GM19463 (cell line): ENCODE measurements at regions not wholly inside any gene's neighbourhood (a gene's known extent, or its start where the extent isn't known, plus 50 kb on each side); places are given as distances from the start of the nearest gene placed in this dataset.

Experiments used
- ATAC-seq: cut with Tn5 transposase; IDR thresholded peaks from one replicate; pipeline ENCODE4 v1.9.1; 2021; ENCODE audit warnings: mild to moderate bottlenecking, moderate library complexity; ENCODE audit not compliant: unreplicated experiment

GRCh38 chr7:79593866-79594301 lies 140.4 kb upstream of the MAGI2 start:
- no peak for ATAC-seq

GRCh38 chr7:79590916-79591623 lies 137.6 kb upstream of the MAGI2 start:
- no peak for ATAC-seq

- ATAC-seq, result no peak
Observed at GRCh38 chr7:79590391-79590790, 136.9 kb upstream of the MAGI2 start.

GRCh38 chr7:79570903-79571302 lies 117.4 kb upstream of the MAGI2 start:
- no peak for ATAC-seq

GRCh38 chr7:79563821-79564522 lies 110.5 kb upstream of the MAGI2 start:
- no peak for ATAC-seq

GRCh38 chr7:79555571-79555970 lies 102.1 kb upstream of the MAGI2 start:
- no peak for ATAC-seq

- ATAC-seq, result no peak
Observed at GRCh38 chr7:79553811-79554555, 100.5 kb upstream of the MAGI2 start.

- ATAC-seq, result no peak
Observed at GRCh38 chr7:79552463-79552862, 99.0 kb upstream of the MAGI2 start.

- ATAC-seq, result no peak
Observed at GRCh38 chr7:79548727-79549126, 95.3 kb upstream of the MAGI2 start.

GRCh38 chr7:79547132-79547531 lies 93.7 kb upstream of the MAGI2 start:
- ATAC-seq, result no peak

GRCh38 chr7:79540592-79540991 lies 87.1 kb upstream of the MAGI2 start:
- ATAC-seq, result no peak

- no peak for ATAC-seq
Observed at GRCh38 chr7:79534128-79534527, 80.7 kb upstream of the MAGI2 start.

- no peak for ATAC-seq
Observed at GRCh38 chr7:79531905-79532664, 78.6 kb upstream of the MAGI2 start.

- ATAC-seq, result no peak
Observed at GRCh38 chr7:79531116-79531515, 77.6 kb upstream of the MAGI2 start.

- ATAC-seq, result no peak
Observed at GRCh38 chr7:79529881-79530235, 76.4 kb upstream of the MAGI2 start.

GRCh38 chr7:79529214-79529880 lies 75.9 kb upstream of the MAGI2 start:
- ATAC-seq, result no peak

- ATAC-seq, result no peak
Observed at GRCh38 chr7:79528421-79528820, 75.0 kb upstream of the MAGI2 start.

- no peak for ATAC-seq
Observed at GRCh38 chr7:79524048-79524447, 70.6 kb upstream of the MAGI2 start.

GRCh38 chr7:79523436-79523835 lies 70.0 kb upstream of the MAGI2 start:
- ATAC-seq, result no peak

- ATAC-seq, result no peak
Observed at GRCh38 chr7:79520543-79520942, 67.1 kb upstream of the MAGI2 start.

- ATAC-seq, result no peak
Observed at GRCh38 chr7:79515358-79515757, 61.9 kb upstream of the MAGI2 start.
